ENCODE measurements at regions not wholly inside any gene's neighbourhood (a gene's known extent, or its start where the extent isn't known, plus 50 kb on each side); places are given as distances from the start of the nearest gene placed in this dataset.

- no peak for TF ChIP-seq MLXIP (CRISPR knock-in tag; IDR thresholded peaks at IDR 0.05; ENCODE audit: borderline replicate concordance)
- no peak for TF ChIP-seq ZFP36L1 (CRISPR knock-in tag; IDR thresholded peaks at IDR 0.05)
- no peak for TF ChIP-seq ZNF230 (CRISPR knock-in tag; IDR thresholded peaks at IDR 0.05)
- no peak for TF ChIP-seq TIGD3 (CRISPR knock-in tag; IDR thresholded peaks at IDR 0.05; ENCODE audit: borderline replicate concordance)
- no peak for TF ChIP-seq SMAD9 (CRISPR knock-in tag; IDR thresholded peaks at IDR 0.05)
- no peak for TF ChIP-seq ZNF275 (CRISPR knock-in tag; IDR thresholded peaks at IDR 0.05; ENCODE audit: borderline replicate concordance)
- TF ChIP-seq NR2F1 (CRISPR knock-in tag; IDR thresholded peaks at IDR 0.05), result no peak
- TF ChIP-seq REST (IDR thresholded peaks at IDR 0.05; ENCODE audit: borderline replicate concordance in 1 of 2, low read depth in 1 of 2, low read length in 2 of 2), result no peak
These were observed 164.1 kb upstream of the SLCO3A1 start (continued) for GRCh38 chr15:91689377-91689776.

Data from HepG2 (cell line).